ENCODE measurements at regions not wholly inside any gene's neighbourhood (a gene's known extent, or its start where the extent isn't known, plus 50 kb on each side); places are given as distances from the start of the nearest gene placed in this dataset.
A peak's percentile ranks its signal among the peaks of the same experiment; 100 is the strongest.

GRCh38 chr2:62343636-62344337 lies 147.9 kb downstream of the B3GNT2 start:
- Histone ChIP-seq H3K9me3 (ENCODE audit: insufficient read depth, low read depth, low read length) (no peaks in the 10 kb centered on the region), H3K9ac (ENCODE audit: low read depth, low read length) (no peak overlapping the region), H3K4me1 (ENCODE audit: insufficient read depth, low read length) (peaks cover 8% of the 10 kb centered on the region), H3K4me3 (ENCODE audit: low read length) (no peak overlapping the region), H3K36me3 (ENCODE audit: insufficient read depth, low read depth, low read length) (no peaks in the 10 kb centered on the region), H3K27me3 (ENCODE audit: insufficient read depth, low read length) (no peaks in the 10 kb centered on the region), H3K27ac (ENCODE audit: low read length) (no peak overlapping the region)

- H3K27me3 ChIP-seq (ENCODE audit: insufficient read depth, low read length): no peaks in the 10 kb centered on the region
Observed at GRCh38 chr2:62343206-62343605, 147.3 kb downstream of the B3GNT2 start.

GRCh38 chr2:62340994-62341484 lies 145.1 kb downstream of the B3GNT2 start:
- Histone ChIP-seq H3K9me3 (ENCODE audit: insufficient read depth, low read depth, low read length) (no peaks in the 10 kb centered on the region), H3K27ac (ENCODE audit: low read length) (no peak overlapping the region), H3K9ac (ENCODE audit: low read depth, low read length) (no peak overlapping the region), H3K36me3 (ENCODE audit: insufficient read depth, low read depth, low read length) (no peaks in the 10 kb centered on the region), H3K4me3 (ENCODE audit: low read length) (no peak overlapping the region), H3K27me3 (ENCODE audit: insufficient read depth, low read length) (no peaks in the 10 kb centered on the region), H3K4me1 (ENCODE audit: insufficient read depth, low read length) (peaks cover 8% of the 10 kb centered on the region)

More at GRCh38 chr2:62343206-62343605, 147.3 kb downstream of the B3GNT2 start:
- Histone ChIP-seq H3K27ac (ENCODE audit: low read length) (no peak overlapping the region), H3K9ac (ENCODE audit: low read depth, low read length) (no peak overlapping the region), H3K4me3 (ENCODE audit: low read length) (no peak overlapping the region), H3K9me3 (ENCODE audit: insufficient read depth, low read depth, low read length) (no peaks in the 10 kb centered on the region), H3K4me1 (ENCODE audit: insufficient read depth, low read length) (peaks cover 8% of the 10 kb centered on the region), H3K36me3 (ENCODE audit: insufficient read depth, low read depth, low read length) (no peaks in the 10 kb centered on the region)

- Histone ChIP-seq H3K9me3 (ENCODE audit: insufficient read depth, low read depth, low read length) (no peaks in the 10 kb centered on the region), H3K4me1 (ENCODE audit: insufficient read depth, low read length) (peaks cover 8% of the 10 kb centered on the region), H3K9ac (ENCODE audit: low read depth, low read length) (no peak overlapping the region), H3K27ac (ENCODE audit: low read length) (no peak overlapping the region), H3K4me3 (ENCODE audit: low read length) (no peak overlapping the region), H3K36me3 (ENCODE audit: insufficient read depth, low read depth, low read length) (no peaks in the 10 kb centered on the region), H3K27me3 (ENCODE audit: insufficient read depth, low read length) (no peaks in the 10 kb centered on the region)
Observed at GRCh38 chr2:62339837-62340236, 143.9 kb downstream of the B3GNT2 start.

- H3K27me3 ChIP-seq (ENCODE audit: insufficient read depth, low read length): no peaks in the 10 kb centered on the region
- no peak overlapping the region for H3K27ac ChIP-seq (ENCODE audit: low read length)
- peaks cover 8% of the 10 kb centered on the region for H3K4me1 ChIP-seq (ENCODE audit: insufficient read depth, low read length)
Observed at GRCh38 chr2:62339413-62339812, 143.5 kb downstream of the B3GNT2 start.

GRCh38 chr2:62338111-62338510 lies 142.2 kb downstream of the B3GNT2 start:
- H3K4me3 ChIP-seq (ENCODE audit: low read length): no peak overlapping the region
- H3K36me3 ChIP-seq (ENCODE audit: insufficient read depth, low read depth, low read length): no peaks in the 10 kb centered on the region
- H3K9ac ChIP-seq (ENCODE audit: low read depth, low read length): no peak overlapping the region
- peaks cover 8% of the 10 kb centered on the region for H3K4me1 ChIP-seq (ENCODE audit: insufficient read depth, low read length)
- H3K27me3 ChIP-seq (ENCODE audit: insufficient read depth, low read length): no peaks in the 10 kb centered on the region
- no peak overlapping the region for H3K27ac ChIP-seq (ENCODE audit: low read length)
- no peaks in the 10 kb centered on the region for H3K9me3 ChIP-seq (ENCODE audit: insufficient read depth, low read depth, low read length)

More at GRCh38 chr2:62339413-62339812, 143.5 kb downstream of the B3GNT2 start:
- Histone ChIP-seq H3K9me3 (ENCODE audit: insufficient read depth, low read depth, low read length) (no peaks in the 10 kb centered on the region), H3K36me3 (ENCODE audit: insufficient read depth, low read depth, low read length) (no peaks in the 10 kb centered on the region), H3K9ac (ENCODE audit: low read depth, low read length) (no peak overlapping the region), H3K4me3 (ENCODE audit: low read length) (no peak overlapping the region)

GRCh38 chr2:62337403-62337802 lies 141.5 kb downstream of the B3GNT2 start:
- H3K27me3 ChIP-seq (ENCODE audit: insufficient read depth, low read length): no peaks in the 10 kb centered on the region
- H3K9me3 ChIP-seq (ENCODE audit: insufficient read depth, low read depth, low read length): no peaks in the 10 kb centered on the region
- no peaks in the 10 kb centered on the region for H3K36me3 ChIP-seq (ENCODE audit: insufficient read depth, low read depth, low read length)
- H3K9ac ChIP-seq (ENCODE audit: low read depth, low read length): no peak overlapping the region
- no peak overlapping the region for H3K27ac ChIP-seq (ENCODE audit: low read length)
- H3K4me1 ChIP-seq (ENCODE audit: insufficient read depth, low read length): peaks cover 8% of the 10 kb centered on the region
- no peak overlapping the region for H3K4me3 ChIP-seq (ENCODE audit: low read length)

GRCh38 chr2:62335612-62336011 lies 139.7 kb downstream of the B3GNT2 start:
- H3K4me3 ChIP-seq (ENCODE audit: low read length): no peak overlapping the region
- H3K9me3 ChIP-seq (ENCODE audit: insufficient read depth, low read depth, low read length): no peaks in the 10 kb centered on the region
- H3K36me3 ChIP-seq (ENCODE audit: insufficient read depth, low read depth, low read length): no peaks in the 10 kb centered on the region
- H3K27ac ChIP-seq (ENCODE audit: low read length): no peak overlapping the region
- H3K4me1 ChIP-seq (ENCODE audit: insufficient read depth, low read length): no peaks in the 10 kb centered on the region; the same call in 1 of the 2 replicates
- no peak overlapping the region for H3K9ac ChIP-seq (ENCODE audit: low read depth, low read length)
- no peaks in the 10 kb centered on the region for H3K27me3 ChIP-seq (ENCODE audit: insufficient read depth, low read length)

- no peaks in the 10 kb centered on the region for H3K9me3 ChIP-seq (ENCODE audit: insufficient read depth, low read depth, low read length)
- no peak overlapping the region for H3K4me3 ChIP-seq (ENCODE audit: low read length)
- H3K4me1 ChIP-seq (ENCODE audit: insufficient read depth, low read length): peaks cover 5% of the 10 kb centered on the region; the same call in 1 of the 2 replicates
- no peaks in the 10 kb centered on the region for H3K27me3 ChIP-seq (ENCODE audit: insufficient read depth, low read length)
- H3K9ac ChIP-seq (ENCODE audit: low read depth, low read length): peak overlapping the region; percentile 18; the same call in 1 of the 2 replicates
- H3K36me3 ChIP-seq (ENCODE audit: insufficient read depth, low read depth, low read length): no peaks in the 10 kb centered on the region
- no peak overlapping the region for H3K27ac ChIP-seq (ENCODE audit: low read length)
Observed at GRCh38 chr2:62334440-62335058, 138.6 kb downstream of the B3GNT2 start.

GRCh38 chr2:62334009-62334408 lies 138.1 kb downstream of the B3GNT2 start:
- Histone ChIP-seq H3K4me1 (ENCODE audit: insufficient read depth, low read length) (peaks cover 10% of the 10 kb centered on the region; the same call in 1 of the 2 replicates), H3K4me3 (ENCODE audit: low read length) (no peak overlapping the region), H3K9ac (ENCODE audit: low read depth, low read length) (no peak overlapping the region), H3K27me3 (ENCODE audit: insufficient read depth, low read length) (no peaks in the 10 kb centered on the region), H3K27ac (ENCODE audit: low read length) (no peak overlapping the region), H3K9me3 (ENCODE audit: insufficient read depth, low read depth, low read length) (no peaks in the 10 kb centered on the region), H3K36me3 (ENCODE audit: insufficient read depth, low read depth, low read length) (no peaks in the 10 kb centered on the region)

GRCh38 chr2:62330959-62331358 lies 135.0 kb downstream of the B3GNT2 start:
- peaks cover 15% of the 10 kb centered on the region for H3K9me3 ChIP-seq (ENCODE audit: insufficient read depth, low read depth, low read length)
- no peak overlapping the region for H3K9ac ChIP-seq (ENCODE audit: low read depth, low read length)
- H3K27ac ChIP-seq (ENCODE audit: low read length): no peak overlapping the region
- no peak overlapping the region for H3K4me3 ChIP-seq (ENCODE audit: low read length)
- peaks cover 17% of the 10 kb centered on the region; the same call in 1 of the 2 replicates for H3K4me1 ChIP-seq (ENCODE audit: insufficient read depth, low read length)
- no peaks in the 10 kb centered on the region for H3K27me3 ChIP-seq (ENCODE audit: insufficient read depth, low read length)
- no peaks in the 10 kb centered on the region for H3K36me3 ChIP-seq (ENCODE audit: insufficient read depth, low read depth, low read length)

GRCh38 chr2:62329797-62330196 lies 133.9 kb downstream of the B3GNT2 start:
- Histone ChIP-seq H3K27me3 (ENCODE audit: insufficient read depth, low read length) (no peaks in the 10 kb centered on the region), H3K36me3 (ENCODE audit: insufficient read depth, low read depth, low read length) (no peaks in the 10 kb centered on the region), H3K27ac (ENCODE audit: low read length) (no peak overlapping the region), H3K4me1 (ENCODE audit: insufficient read depth, low read length) (peaks cover 17% of the 10 kb centered on the region; the same call in 1 of the 2 replicates), H3K9me3 (ENCODE audit: insufficient read depth, low read depth, low read length) (peaks cover 26% of the 10 kb centered on the region), H3K9ac (ENCODE audit: low read depth, low read length) (no peak overlapping the region; the same call in 1 of the 2 replicates), H3K4me3 (ENCODE audit: low read length) (no peak overlapping the region; the same call in 1 of the 2 replicates)

Data from iPS-20b (cell line).